ENCODE measurements at regions not wholly inside any gene's neighbourhood (a gene's known extent, or its start where the extent isn't known, plus 50 kb on each side); places are given as distances from the start of the nearest gene placed in this dataset.

- no peak for TF ChIP-seq CTCF (IDR thresholded peaks at IDR 0.05; ENCODE audit: poor library complexity)
- no peak for TF ChIP-seq EZH2 (IDR thresholded peaks at IDR 0.05; ENCODE audit: borderline replicate concordance)
Observed at GRCh38 chr13:61695147-61695546, 279.5 kb upstream of the PCDH20 start.

Data from hepatocyte (in vitro differentiated cells).